Activated T-helper 1 cell treated with anti-CD3 and anti-CD28 coated beads, Interleukin-12 subunit alpha, Interleukin-12 subunit beta, Interleukin-2, Interleukin-4 antibody, amounts not matched to agents 30 ng/mL and 10 ng/mL and 1 ng/mL, durations not matched to agents 14 hours and 24 hours and 36 hours (primary cell): ENCODE measurements at regions not wholly inside any gene's neighbourhood (a gene's known extent, or its start where the extent isn't known, plus 50 kb on each side); places are given as distances from the start of the nearest gene placed in this dataset.
"Not testable (repeated sequence)": the region's sequence is repeated elsewhere in the genome, so short reads cannot be mapped to it uniquely, and the experiment has no call there.

Source experiments
- DNase-seq: peaks from one replicate; pipeline ENCODE4 v3.0.0; 2021; ENCODE audit warnings: low spot score
- H3K27ac Mint-ChIP-seq: one replicate; pipeline ENCODE4 v1.8.0; 2021; ENCODE audit warnings: mild to moderate bottlenecking, mixed read lengths
- H3K27me3 Mint-ChIP-seq: one replicate; pipeline ENCODE4 v1.8.0; 2022; ENCODE audit warnings: mild to moderate bottlenecking, moderate library complexity, mixed read lengths; ENCODE audit not compliant: insufficient read depth
- H3K36me3 Mint-ChIP-seq: one replicate; pipeline ENCODE4 v1.8.0; 2021; ENCODE audit warnings: low read depth, mixed read lengths
- H3K4me1 Mint-ChIP-seq: one replicate; pipeline ENCODE4 v1.8.0; 2021; ENCODE audit warnings: low read depth, mixed read lengths
- H3K4me3 Mint-ChIP-seq: one replicate; pipeline ENCODE4 v1.8.0; 2021; ENCODE audit warnings: mild to moderate bottlenecking, moderate library complexity, mixed read lengths
- H3K9me3 Mint-ChIP-seq: one replicate; pipeline ENCODE4 v1.8.0; 2021; ENCODE audit warnings: mixed read lengths
- intact Hi-C: fragments of 100-400 bp; cut with micrococcal nuclease; formaldehyde crosslinking; loops from one replicate; pipeline ENCODE4 v1.15.1; 2024

DNA sequence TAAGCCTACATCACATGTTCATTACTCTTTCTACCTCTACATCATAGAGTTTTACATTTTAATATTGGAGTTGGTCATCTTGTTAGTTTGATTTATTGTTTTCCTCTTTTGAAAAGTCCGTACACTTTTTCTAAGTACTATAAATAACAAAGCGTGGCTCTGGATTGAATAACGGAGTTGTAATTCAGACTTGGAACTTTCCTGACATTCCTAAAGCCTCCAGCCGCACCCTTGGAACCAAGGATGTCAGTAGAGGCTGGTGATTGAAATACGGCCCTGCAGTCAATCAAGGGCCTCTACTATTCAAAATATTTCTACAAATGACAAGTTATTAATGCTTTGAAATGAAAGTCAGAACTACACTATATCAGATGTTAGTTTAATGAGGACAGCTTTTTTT lies 301.9 kb upstream of the TBX18 start:
- Mint-ChIP-seq H3K4me1 (no peaks in the 10 kb centered on the region), H3K9me3 (no peaks in the 10 kb centered on the region), H3K27ac (no peak overlapping the region), H3K4me3 (no peak overlapping the region), H3K36me3 (no peaks in the 10 kb centered on the region), H3K27me3 (no peaks in the 10 kb centered on the region)
- no peak for DNase-seq
- intact Hi-C loops, result no loop called here

DNA sequence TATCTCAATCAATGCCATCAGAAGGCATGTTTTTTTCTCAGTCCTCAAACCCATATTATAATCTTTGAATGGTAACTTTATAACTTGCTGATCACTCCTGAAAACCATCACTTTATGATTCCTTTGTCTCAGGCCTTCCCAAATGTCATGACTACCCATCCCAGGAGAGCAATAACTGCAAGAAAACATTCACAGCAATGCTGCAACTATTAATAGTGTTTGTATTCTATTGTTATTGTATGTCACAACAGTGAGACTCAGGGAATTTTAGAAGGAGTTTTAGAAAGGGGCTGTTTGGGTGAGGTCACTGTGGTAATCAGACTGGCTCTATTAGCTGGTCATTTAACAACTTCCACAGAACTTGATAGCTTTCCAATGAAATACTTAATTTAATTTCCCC lies 301.4 kb upstream of the TBX18 start:
- no peak for DNase-seq
- no peak overlapping the region for H3K4me3 Mint-ChIP-seq
- no peaks in the 10 kb centered on the region for H3K9me3 Mint-ChIP-seq
- intact Hi-C loops, result no loop called here
- no peaks in the 10 kb centered on the region for H3K4me1 Mint-ChIP-seq
- peaks cover 2% of the 10 kb centered on the region for H3K27me3 Mint-ChIP-seq
- no peaks in the 10 kb centered on the region for H3K36me3 Mint-ChIP-seq
- H3K27ac Mint-ChIP-seq, result no peak overlapping the region

DNA sequence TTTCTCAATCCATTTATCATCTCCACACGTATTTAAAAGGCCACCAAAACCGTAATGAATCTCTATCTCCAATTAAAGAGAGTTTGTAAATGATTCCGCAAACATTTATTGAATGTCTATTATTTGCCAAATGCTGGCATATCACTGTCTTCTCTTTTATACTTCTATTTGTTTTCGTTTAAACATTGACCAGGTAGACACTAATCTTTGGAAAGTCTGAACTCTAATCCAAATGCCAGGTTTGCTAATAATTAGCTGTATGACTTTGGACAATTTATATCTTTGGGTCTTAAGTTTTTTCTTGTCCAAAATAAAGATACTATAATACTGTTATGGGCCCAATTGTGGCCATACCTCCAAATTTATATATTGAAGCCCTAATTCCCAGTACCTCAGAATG lies 299.2 kb upstream of the TBX18 start:
- DNase-seq, result no peak
- intact Hi-C loops, result no loop called here
- Mint-ChIP-seq H3K4me1 (no peaks in the 10 kb centered on the region), H3K27ac (no peak overlapping the region), H3K36me3 (no peaks in the 10 kb centered on the region), H3K4me3 (no peak overlapping the region), H3K27me3 (peaks cover 3% of the 10 kb centered on the region), H3K9me3 (no peaks in the 10 kb centered on the region)

DNA sequence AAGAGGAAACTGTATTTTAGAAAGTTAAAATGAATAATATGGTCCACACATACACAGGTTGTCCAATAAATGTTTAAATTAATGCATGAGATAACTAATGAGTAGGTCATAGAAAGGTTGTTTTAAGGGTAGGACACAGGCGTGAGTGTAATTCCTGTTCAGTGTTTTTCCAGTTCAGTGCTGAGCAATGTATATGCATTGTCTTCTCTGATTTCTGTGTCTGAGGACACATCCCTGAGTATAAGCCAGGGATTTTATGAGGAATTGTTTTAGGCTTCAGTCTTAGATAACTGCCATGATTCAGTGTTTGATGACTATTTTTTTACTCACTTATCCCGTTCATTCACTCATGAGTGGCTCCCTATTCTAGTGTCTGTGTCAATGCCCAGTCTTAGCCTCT lies 298.5 kb upstream of the TBX18 start:
- Mint-ChIP-seq H3K27me3 (peaks cover 3% of the 10 kb centered on the region), H3K4me3 (no peak overlapping the region), H3K27ac (no peak overlapping the region), H3K4me1 (no peaks in the 10 kb centered on the region), H3K36me3 (no peaks in the 10 kb centered on the region), H3K9me3 (no peaks in the 10 kb centered on the region)
- intact Hi-C loops, result no loop called here
- DNase-seq, result no peak

DNA sequence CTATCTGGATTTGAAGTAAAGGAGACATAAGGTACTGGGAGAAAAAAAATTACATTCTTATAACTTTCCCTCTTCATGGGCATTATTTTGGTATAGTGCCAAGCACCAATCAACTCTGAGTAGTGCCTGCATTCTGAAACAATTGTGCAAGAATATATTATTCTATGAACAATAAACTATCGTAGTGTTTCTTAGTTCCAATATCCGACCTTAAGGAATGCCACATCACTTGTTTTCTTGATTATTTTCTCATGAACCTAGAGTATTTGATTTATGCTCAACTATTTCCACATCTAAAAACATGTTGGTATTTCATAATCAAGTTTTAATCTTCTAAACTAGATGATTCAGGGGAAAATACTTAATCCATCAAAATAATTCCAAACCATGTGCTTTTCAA lies 294.4 kb upstream of the TBX18 start:
- intact Hi-C loops, result no loop called here
- no peaks in the 10 kb centered on the region for H3K9me3 Mint-ChIP-seq
- H3K4me3 Mint-ChIP-seq, result no peak overlapping the region
- H3K27me3 Mint-ChIP-seq, result peaks cover 3% of the 10 kb centered on the region
- no peaks in the 10 kb centered on the region for H3K36me3 Mint-ChIP-seq
- no peak for DNase-seq
- no peak overlapping the region for H3K27ac Mint-ChIP-seq
- H3K4me1 Mint-ChIP-seq, result no peaks in the 10 kb centered on the region

DNA sequence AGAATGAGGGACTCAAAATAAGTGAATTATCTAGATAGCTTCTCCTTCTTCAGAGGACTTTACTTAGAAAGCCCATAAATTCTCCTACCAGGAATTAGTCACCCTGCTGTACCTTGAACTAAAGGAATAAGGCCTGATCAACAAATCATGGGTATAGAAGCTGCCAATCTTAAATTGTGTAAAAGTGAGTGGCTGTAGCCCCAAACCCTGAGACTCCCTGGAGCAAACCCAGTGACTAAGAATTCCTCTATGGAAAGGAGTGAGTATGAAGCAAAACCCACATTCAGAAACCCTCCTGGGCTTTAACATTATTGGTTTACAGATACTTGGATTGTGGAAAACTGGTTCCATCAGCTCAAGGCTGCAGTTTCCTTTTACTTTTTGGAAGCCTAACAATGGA lies 285.8 kb upstream of the TBX18 start:
- H3K9me3 Mint-ChIP-seq, result peaks cover 7% of the 10 kb centered on the region
- no peak overlapping the region for H3K27ac Mint-ChIP-seq
- no peak for DNase-seq
- no peaks in the 10 kb centered on the region for H3K36me3 Mint-ChIP-seq
- H3K4me1 Mint-ChIP-seq, result no peaks in the 10 kb centered on the region
- H3K27me3 Mint-ChIP-seq, result no peaks in the 10 kb centered on the region
- no peak overlapping the region for H3K4me3 Mint-ChIP-seq
- intact Hi-C loops, result no loop called here

DNA sequence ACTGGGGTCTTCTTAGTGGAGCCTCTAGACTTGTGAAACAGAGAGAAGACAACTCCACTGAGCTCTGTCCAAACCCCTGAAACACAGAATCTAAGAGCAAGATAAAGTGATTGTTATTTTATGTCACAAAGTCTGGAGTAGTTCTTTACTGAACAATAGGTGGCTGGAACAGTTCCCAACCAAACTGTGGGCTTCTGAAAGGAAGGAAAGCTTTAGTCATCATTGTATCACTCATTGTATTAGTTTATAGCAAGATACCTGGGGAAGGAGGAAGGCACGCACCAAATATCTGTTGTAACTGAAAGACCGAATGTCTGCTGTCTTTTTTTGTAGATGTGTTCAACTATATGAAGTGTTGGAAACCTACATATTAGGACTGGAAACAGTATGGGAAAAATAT lies 284.9 kb upstream of the TBX18 start:
- DNase-seq, result no peak
- Mint-ChIP-seq H3K4me3 (no peak overlapping the region), H3K9me3 (peaks cover 7% of the 10 kb centered on the region), H3K4me1 (no peaks in the 10 kb centered on the region), H3K27me3 (no peaks in the 10 kb centered on the region), H3K27ac (no peak overlapping the region), H3K36me3 (no peaks in the 10 kb centered on the region)
- intact Hi-C loops, result no loop called here

DNA sequence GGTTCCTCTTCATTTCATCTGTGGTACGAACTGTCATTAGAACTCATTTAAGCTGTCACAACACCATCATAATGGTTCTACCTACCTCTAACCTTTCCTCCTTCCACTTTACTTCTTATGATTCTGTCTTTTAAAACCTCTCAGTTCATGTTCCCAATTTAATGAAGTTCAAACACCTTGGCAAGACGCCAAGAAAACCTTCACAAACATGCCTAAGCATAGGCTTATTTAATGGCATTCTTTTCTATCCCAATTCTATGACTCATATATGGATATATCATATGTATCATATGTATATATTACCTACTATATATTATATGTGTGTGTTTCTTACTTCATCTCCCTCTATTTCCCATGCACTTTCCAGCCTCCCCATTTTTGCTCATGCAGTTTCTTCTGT lies 283.4 kb upstream of the TBX18 start:
- peaks cover 7% of the 10 kb centered on the region for H3K9me3 Mint-ChIP-seq
- no peak overlapping the region for H3K4me3 Mint-ChIP-seq
- no peak for DNase-seq
- no peak overlapping the region for H3K27ac Mint-ChIP-seq
- intact Hi-C loops, result no loop called here
- no peaks in the 10 kb centered on the region for H3K4me1 Mint-ChIP-seq
- H3K36me3 Mint-ChIP-seq, result no peaks in the 10 kb centered on the region
- no peaks in the 10 kb centered on the region for H3K27me3 Mint-ChIP-seq

DNA sequence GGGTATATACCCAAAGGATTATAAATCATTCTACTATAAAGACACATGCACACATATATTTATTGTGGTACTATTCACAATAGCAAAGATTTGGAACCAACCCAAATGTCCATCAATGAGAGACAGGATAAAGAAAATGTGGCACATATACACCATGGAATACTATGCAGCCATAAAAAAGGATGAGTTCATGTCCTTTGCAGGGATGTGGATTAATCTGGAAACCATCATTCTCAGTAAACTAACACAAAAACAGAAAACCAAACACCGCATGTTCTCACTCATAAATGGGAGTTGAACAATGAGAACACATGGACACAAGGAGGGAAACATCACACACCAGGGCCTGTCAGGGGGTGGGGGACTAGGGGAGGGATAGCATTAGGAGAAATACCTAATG lies 281.4 kb upstream of the TBX18 start:
- H3K36me3 Mint-ChIP-seq, intact Hi-C loops, H3K4me3 Mint-ChIP-seq, H3K4me1 Mint-ChIP-seq, DNase-seq, H3K27me3 Mint-ChIP-seq, H3K9me3 Mint-ChIP-seq, H3K27ac Mint-ChIP-seq: not testable (repeated sequence)

DNA sequence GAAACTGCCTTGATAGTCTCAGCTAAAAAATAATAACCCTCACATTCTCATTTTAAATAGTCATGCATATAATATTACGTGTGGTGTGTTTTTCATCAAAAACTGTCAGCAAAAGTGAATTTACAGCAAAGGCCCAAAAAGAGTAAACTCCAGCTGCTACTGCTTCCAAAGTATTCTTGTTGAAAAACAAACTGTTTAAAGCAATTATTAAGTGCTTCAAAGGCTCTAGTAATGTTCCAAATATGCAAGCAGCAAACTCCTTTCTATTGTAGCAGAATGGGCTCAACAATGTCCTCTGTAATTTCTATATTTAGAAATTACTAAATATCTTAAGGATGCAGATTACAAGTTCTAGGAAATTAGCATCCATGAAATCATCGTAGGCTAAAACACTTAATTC lies 280.0 kb upstream of the TBX18 start:
- peaks cover 7% of the 10 kb centered on the region for H3K9me3 Mint-ChIP-seq
- no peak for DNase-seq
- no peaks in the 10 kb centered on the region for H3K4me1 Mint-ChIP-seq
- no peak overlapping the region for H3K4me3 Mint-ChIP-seq
- intact Hi-C loops, result no loop called here
- no peak overlapping the region for H3K27ac Mint-ChIP-seq
- no peaks in the 10 kb centered on the region for H3K27me3 Mint-ChIP-seq
- H3K36me3 Mint-ChIP-seq, result no peaks in the 10 kb centered on the region

DNA sequence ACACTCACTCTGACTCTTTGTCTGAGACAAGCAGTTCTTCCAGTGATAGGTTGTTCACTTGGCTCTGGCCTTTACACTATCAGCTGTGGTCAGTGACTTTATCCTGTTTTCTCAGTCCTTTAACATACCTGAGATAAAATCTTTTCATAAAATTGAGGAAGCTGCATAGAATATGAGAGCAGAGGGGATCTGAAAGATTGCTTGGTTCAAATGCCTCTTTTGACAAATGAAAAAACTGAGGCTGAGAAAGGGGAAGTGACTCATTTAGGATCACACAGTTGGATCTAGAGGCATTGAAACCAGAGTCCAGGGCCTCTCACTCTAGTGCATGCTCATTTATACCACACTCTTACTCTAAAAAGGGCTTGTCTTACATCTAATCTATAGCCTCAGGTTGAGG lies 277.0 kb upstream of the TBX18 start:
- no peak overlapping the region for H3K4me3 Mint-ChIP-seq
- no peak overlapping the region for H3K27ac Mint-ChIP-seq
- DNase-seq, result no peak
- H3K27me3 Mint-ChIP-seq, result no peaks in the 10 kb centered on the region
- H3K36me3 Mint-ChIP-seq, result no peaks in the 10 kb centered on the region
- H3K9me3 Mint-ChIP-seq, result peaks cover 2% of the 10 kb centered on the region
- H3K4me1 Mint-ChIP-seq, result no peaks in the 10 kb centered on the region
- intact Hi-C loops, result no loop called here

DNA sequence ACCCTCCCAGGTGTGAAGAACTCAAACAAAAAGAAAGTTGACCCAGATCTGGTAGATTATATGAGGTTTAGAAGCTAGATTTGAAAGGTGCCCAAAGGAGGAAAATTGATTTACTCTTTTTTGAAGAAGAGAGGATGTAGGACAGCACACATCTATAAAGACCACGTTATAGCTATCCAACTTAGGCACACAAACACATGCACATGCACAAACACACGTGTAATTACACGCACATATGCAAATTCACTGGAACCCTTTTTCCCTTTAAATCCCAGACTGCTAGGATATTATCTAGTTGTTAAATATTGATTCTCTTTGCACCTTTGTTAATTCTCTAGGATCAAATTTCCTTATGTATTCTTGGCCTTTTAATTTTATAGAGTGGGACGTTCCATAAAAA lies 272.8 kb upstream of the TBX18 start:
- no peak overlapping the region for H3K4me3 Mint-ChIP-seq
- intact Hi-C loops, result no loop called here
- no peak overlapping the region for H3K27ac Mint-ChIP-seq
- peaks cover 2% of the 10 kb centered on the region for H3K36me3 Mint-ChIP-seq
- no peaks in the 10 kb centered on the region for H3K27me3 Mint-ChIP-seq
- peaks cover 16% of the 10 kb centered on the region for H3K9me3 Mint-ChIP-seq
- H3K4me1 Mint-ChIP-seq, result no peaks in the 10 kb centered on the region
- no peak for DNase-seq

DNA sequence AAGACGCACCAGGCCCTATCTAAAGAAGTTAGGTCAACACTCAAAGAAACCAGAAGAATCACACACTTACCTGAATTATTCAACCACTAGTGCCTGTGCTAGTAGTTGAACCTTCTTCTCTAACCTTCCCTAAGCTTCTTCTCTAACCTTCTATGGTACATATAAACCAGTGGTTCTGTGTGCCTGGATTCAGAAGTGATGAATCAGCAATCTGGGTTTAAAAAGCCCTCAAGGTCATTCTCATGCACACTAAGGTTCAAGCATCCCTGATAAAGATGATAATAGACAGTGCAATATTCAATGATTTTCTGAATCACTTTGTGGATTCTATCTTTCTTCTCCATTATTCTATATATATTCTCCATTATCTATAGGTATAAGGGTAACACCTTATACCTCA lies 271.4 kb upstream of the TBX18 start:
- Mint-ChIP-seq H3K36me3 (peaks cover 2% of the 10 kb centered on the region), H3K27ac (no peak overlapping the region), H3K9me3 (peaks cover 16% of the 10 kb centered on the region), H3K27me3 (no peaks in the 10 kb centered on the region), H3K4me1 (no peaks in the 10 kb centered on the region), H3K4me3 (no peak overlapping the region)
- intact Hi-C loops, result no loop called here
- DNase-seq, result no peak

DNA sequence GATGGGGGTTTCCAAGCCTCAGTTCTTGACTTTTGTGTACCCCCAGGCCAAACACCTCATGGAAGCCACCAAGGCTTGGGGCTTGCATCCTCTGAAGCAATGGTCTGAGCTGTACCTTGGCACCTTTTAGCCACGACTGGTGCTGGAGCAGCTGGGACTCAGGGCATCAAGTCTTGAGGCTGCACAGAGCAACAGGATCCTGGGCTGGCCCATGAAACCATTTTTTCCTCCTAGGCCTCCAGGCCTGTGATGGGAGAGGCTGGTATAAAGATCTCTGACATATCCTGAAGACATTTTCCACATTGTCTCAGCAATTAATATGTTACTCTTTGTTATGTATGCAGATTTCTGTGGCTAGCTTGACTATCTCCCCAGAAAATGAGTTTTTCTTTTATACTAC lies 269.1 kb upstream of the TBX18 start:
- peaks cover 2% of the 10 kb centered on the region for H3K36me3 Mint-ChIP-seq
- intact Hi-C loops, result no loop called here
- H3K4me1 Mint-ChIP-seq, result no peaks in the 10 kb centered on the region
- H3K4me3 Mint-ChIP-seq, result no peak overlapping the region
- no peak for DNase-seq
- no peaks in the 10 kb centered on the region for H3K27me3 Mint-ChIP-seq
- H3K9me3 Mint-ChIP-seq, result peaks cover 16% of the 10 kb centered on the region
- H3K27ac Mint-ChIP-seq, result no peak overlapping the region
